Smooth muscle cell (in vitro differentiated cells): ENCODE measurements at regions not wholly inside any gene's neighbourhood (a gene's known extent, or its start where the extent isn't known, plus 50 kb on each side); places are given as distances from the start of the nearest gene placed in this dataset.

ENCODE experiments used
- DNase-seq: peaks from one replicate; lab custom pipeline; 2025; ENCODE audit not compliant: unreplicated experiment; lab: John Stamatoyannopoulos, UW
- H2AFZ ChIP-seq: fragments of 200-600 bp; sonication (generic); 2 replicates; pipeline ENCODE4 v1.6.0; 2016; ENCODE audit warnings: antibody characterized with exemption, low read depth, mild to moderate bottlenecking
- H3F3A ChIP-seq: fragments of 200-600 bp; sonication (generic); 2 replicates; pipeline ENCODE4 v1.6.0; 2017; ENCODE audit warnings: antibody characterized with exemption, low read depth
- H3K27ac ChIP-seq: fragments of 200-600 bp; sonication (generic); 2 replicates; pipeline ENCODE4 v1.5.1; 2016; ENCODE audit warnings: low read depth, mild to moderate bottlenecking
- H3K27me3 ChIP-seq: fragments of 200-600 bp; sonication (generic); 2 replicates; pipeline ENCODE4 v1.6.1; 2016; ENCODE audit warnings: low read depth, mild to moderate bottlenecking
- H3K36me3 ChIP-seq: fragments of 200-600 bp; sonication (generic); 2 replicates; pipeline ENCODE4 v1.5.1; 2016; ENCODE audit warnings: low read depth
- H3K4me1 ChIP-seq: fragments of 200-600 bp; sonication (generic); 2 replicates; pipeline ENCODE4 v1.5.1; 2016; ENCODE audit warnings: low read depth
- H3K4me2 ChIP-seq: fragments of 200-600 bp; sonication (generic); 2 replicates; pipeline ENCODE4 v1.6.0; 2016; ENCODE audit warnings: mild to moderate bottlenecking
- H3K4me3 ChIP-seq: fragments of 200-600 bp; sonication (generic); 2 replicates; pipeline ENCODE4 v1.5.1; 2016; ENCODE audit warnings: mild to moderate bottlenecking
- H3K79me2 ChIP-seq: fragments of 200-600 bp; sonication (generic); 2 replicates; pipeline ENCODE4 v1.6.0; 2016; ENCODE audit warnings: low read depth, mild to moderate bottlenecking
- H3K9ac ChIP-seq: fragments of 200-600 bp; sonication (generic); 2 replicates; pipeline ENCODE4 v1.6.0; 2016; ENCODE audit warnings: low read depth
- H3K9me3 ChIP-seq: fragments of 200-600 bp; sonication (generic); replicated peaks from 2 replicates; pipeline ENCODE4 v1.5.1; 2016; ENCODE audit warnings: low read depth
- H4K20me1 ChIP-seq: fragments of 200-600 bp; sonication (generic); 2 replicates; pipeline ENCODE4 v1.6.0; 2016; ENCODE audit warnings: low read depth
- WGBS: methylation state at CpG from one replicate; pipeline ENCODE4 v1.1.7; 2016; ENCODE audit warnings: low lambda C conversion rate; 5-methylcytosine and 5-hydroxymethylcytosine counted together
- TF ChIP-seq, protein P1 (sequence below): fragments of 200-600 bp; sonication (generic); IDR thresholded peaks from 2 replicates; pipeline ENCODE4 v1.5.1; 2017; ENCODE audit warnings: borderline replicate concordance, mild to moderate bottlenecking, antibody characterized with exemption; ENCODE audit not compliant: insufficient read depth, poor library complexity, severe bottlenecking

DNA sequence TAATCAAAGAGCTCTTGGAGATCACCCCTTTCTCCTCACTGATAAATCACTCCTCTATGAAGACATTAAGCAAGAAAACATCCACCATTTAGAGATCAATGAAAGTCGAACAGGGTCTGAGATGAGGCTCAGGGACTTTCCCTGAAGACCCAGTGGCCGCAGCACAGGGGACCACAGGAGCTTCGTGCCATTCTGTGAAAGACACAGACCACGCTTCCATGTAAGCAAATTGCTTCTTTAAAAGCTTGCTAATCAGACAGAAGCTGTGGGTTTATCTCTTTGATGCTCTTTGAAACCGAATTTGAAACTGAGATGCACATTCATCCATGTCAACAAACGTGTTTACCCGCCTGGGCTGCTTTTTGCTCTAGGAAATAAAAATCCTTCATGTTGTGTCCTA lies 231.9 kb upstream of the PPP2R2D start:
- H3K27ac ChIP-seq, result no peak overlapping the region
- H3K9me3 ChIP-seq, result no peaks in the 10 kb centered on the region
- no peaks in the 10 kb centered on the region for H3K27me3 ChIP-seq
- TF ChIP-seq, protein P1, sequence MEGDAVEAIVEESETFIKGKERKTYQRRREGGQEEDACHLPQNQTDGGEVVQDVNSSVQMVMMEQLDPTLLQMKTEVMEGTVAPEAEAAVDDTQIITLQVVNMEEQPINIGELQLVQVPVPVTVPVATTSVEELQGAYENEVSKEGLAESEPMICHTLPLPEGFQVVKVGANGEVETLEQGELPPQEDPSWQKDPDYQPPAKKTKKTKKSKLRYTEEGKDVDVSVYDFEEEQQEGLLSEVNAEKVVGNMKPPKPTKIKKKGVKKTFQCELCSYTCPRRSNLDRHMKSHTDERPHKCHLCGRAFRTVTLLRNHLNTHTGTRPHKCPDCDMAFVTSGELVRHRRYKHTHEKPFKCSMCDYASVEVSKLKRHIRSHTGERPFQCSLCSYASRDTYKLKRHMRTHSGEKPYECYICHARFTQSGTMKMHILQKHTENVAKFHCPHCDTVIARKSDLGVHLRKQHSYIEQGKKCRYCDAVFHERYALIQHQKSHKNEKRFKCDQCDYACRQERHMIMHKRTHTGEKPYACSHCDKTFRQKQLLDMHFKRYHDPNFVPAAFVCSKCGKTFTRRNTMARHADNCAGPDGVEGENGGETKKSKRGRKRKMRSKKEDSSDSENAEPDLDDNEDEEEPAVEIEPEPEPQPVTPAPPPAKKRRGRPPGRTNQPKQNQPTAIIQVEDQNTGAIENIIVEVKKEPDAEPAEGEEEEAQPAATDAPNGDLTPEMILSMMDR, result no peak
- H4K20me1 ChIP-seq, result no peaks in the 10 kb centered on the region
- no peak overlapping the region for H3K4me2 ChIP-seq
- WGBS, result 73% methylated on average over 7 of the region's 7 CpGs
- H2AFZ ChIP-seq, result no peak overlapping the region
- no peaks in the 10 kb centered on the region for H3K36me3 ChIP-seq
- no peak overlapping the region for H3K9ac ChIP-seq
- DNase-seq, result no peak
- no peaks in the 10 kb centered on the region for H3F3A ChIP-seq
- no peak overlapping the region for H3K4me3 ChIP-seq
- no peaks in the 10 kb centered on the region for H3K79me2 ChIP-seq
- H3K4me1 ChIP-seq, result no peaks in the 10 kb centered on the region

DNA sequence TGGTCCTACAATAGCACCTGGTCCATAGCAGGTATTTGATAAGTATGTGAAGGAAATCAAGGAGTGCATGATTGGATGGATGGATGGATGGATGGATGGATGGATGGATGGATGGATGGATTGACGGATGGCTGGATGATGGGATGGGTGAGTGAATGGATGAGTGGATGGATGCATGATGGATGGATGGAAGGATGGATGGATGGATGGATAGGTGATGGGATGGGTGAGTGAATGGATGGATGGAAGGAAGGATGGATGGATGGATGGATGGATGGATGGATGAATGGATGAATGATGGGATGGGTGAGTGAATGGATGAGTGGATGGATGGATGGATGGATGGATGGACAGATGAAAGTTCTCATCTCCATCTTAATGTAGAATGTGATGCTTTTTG lies 231.0 kb upstream of the PPP2R2D start:
- H3K4me3 ChIP-seq, result no peak overlapping the region
- no peaks in the 10 kb centered on the region for H4K20me1 ChIP-seq
- H2AFZ ChIP-seq, result no peak overlapping the region
- no peak overlapping the region for H3K27ac ChIP-seq
- no peaks in the 10 kb centered on the region for H3F3A ChIP-seq
- H3K4me2 ChIP-seq, result no peak overlapping the region
- H3K9me3 ChIP-seq, result no peaks in the 10 kb centered on the region
- H3K4me1 ChIP-seq, result no peaks in the 10 kb centered on the region
- H3K9ac ChIP-seq, result no peak overlapping the region
- H3K36me3 ChIP-seq, result no peaks in the 10 kb centered on the region
- 88% methylated on average over 1 of the region's 1 CpG for WGBS
- no peak for DNase-seq
- no peaks in the 10 kb centered on the region for H3K79me2 ChIP-seq
- TF ChIP-seq, protein P1, result no peak
- H3K27me3 ChIP-seq, result no peaks in the 10 kb centered on the region

DNA sequence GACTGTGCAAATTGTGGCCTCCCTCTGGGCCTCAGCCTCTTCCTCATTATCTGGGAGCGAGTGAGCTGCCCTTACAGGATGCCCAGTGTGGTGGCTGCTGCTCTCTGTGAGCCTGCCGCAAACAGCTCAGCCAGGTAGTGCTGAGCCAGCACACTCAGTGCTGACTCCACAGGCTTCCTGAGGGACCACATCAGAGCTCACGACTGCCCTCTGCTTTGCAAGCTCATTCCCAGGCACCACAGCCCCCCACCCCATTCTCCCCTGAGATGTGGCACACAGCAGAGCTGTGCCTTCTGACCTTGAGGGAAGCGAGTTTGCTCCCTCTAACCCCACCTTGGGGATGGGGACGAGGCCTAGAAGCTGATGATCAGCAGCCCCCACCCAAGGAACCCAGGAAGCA lies 230.5 kb upstream of the PPP2R2D start:
- Histone ChIP-seq H2AFZ (no peak overlapping the region), H3K79me2 (no peaks in the 10 kb centered on the region), H3F3A (no peaks in the 10 kb centered on the region), H3K36me3 (no peaks in the 10 kb centered on the region), H3K9me3 (no peaks in the 10 kb centered on the region), H4K20me1 (no peaks in the 10 kb centered on the region), H3K4me1 (no peaks in the 10 kb centered on the region), H3K4me2 (no peak overlapping the region), H3K27ac (no peak overlapping the region), H3K9ac (no peak overlapping the region), H3K27me3 (no peaks in the 10 kb centered on the region), H3K4me3 (no peak overlapping the region)
- TF ChIP-seq, protein P1, result no peak
- 73% methylated on average over 5 of the region's 5 CpGs for WGBS
- DNase-seq, result no peak

DNA sequence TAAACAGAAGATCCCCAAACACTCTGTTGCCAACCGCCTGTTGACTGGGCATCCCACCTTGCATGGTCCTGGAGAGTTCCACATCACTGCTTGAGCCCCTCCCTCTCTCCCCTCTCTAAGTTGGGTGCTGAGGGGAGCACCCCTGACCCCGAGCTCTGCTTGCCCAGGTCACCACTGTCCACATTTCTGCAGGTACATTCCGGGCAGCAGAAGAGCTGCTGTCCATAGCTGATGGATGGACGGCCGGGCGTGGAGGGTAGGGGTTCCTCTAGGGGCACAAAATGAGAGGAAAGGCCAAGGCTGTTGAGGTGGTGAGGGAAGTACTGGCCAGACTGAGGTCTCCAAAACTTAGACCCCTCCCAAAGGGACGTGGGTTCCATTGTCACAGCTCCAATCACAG lies 227.4 kb upstream of the PPP2R2D start:
- H3F3A ChIP-seq, result no peaks in the 10 kb centered on the region
- H4K20me1 ChIP-seq, result no peaks in the 10 kb centered on the region
- no peaks in the 10 kb centered on the region for H3K79me2 ChIP-seq
- peaks cover 5% of the 10 kb centered on the region for H3K27me3 ChIP-seq
- TF ChIP-seq, protein P1, result no peak
- WGBS, result 74% methylated on average over 7 of the region's 7 CpGs
- no peak overlapping the region for H3K9ac ChIP-seq
- H2AFZ ChIP-seq, result no peak overlapping the region
- no peak overlapping the region for H3K4me3 ChIP-seq
- no peak overlapping the region for H3K4me2 ChIP-seq
- H3K36me3 ChIP-seq, result no peaks in the 10 kb centered on the region
- DNase-seq, result no peak
- H3K4me1 ChIP-seq, result peaks cover 7% of the 10 kb centered on the region
- no peak overlapping the region for H3K27ac ChIP-seq
- H3K9me3 ChIP-seq, result no peaks in the 10 kb centered on the region
